H4 (cell line): ENCODE measurements at regions not wholly inside any gene's neighbourhood (a gene's known extent, or its start where the extent isn't known, plus 50 kb on each side); places are given as distances from the start of the nearest gene placed in this dataset.

Experiments
- DNase-seq: peaks from one replicate; pipeline ENCODE4 v3.0.0-alpha.2; 2015; ENCODE audit warnings: low spot score

DNA sequence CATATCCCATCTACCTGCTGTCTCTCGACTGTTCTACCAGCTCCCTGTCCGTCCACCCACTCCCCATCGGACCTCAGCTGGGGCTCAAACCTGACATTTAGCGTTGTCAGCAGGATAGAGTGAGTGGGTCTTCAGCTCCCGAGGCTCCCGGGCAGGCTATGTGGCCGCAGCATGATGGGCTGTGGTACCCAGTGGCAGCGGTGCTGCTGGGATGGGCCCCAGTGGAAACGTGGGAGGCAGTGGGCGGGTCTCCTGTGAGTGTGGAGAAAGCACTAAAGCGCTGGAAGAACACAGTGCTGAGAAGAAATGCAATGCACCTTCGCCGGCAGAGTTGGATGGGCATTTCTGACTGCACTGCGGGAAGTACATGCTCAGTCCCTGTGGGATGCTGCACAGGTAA is 204.8 kb upstream of the SYT4 start:
- DNase-seq: no peak

DNA sequence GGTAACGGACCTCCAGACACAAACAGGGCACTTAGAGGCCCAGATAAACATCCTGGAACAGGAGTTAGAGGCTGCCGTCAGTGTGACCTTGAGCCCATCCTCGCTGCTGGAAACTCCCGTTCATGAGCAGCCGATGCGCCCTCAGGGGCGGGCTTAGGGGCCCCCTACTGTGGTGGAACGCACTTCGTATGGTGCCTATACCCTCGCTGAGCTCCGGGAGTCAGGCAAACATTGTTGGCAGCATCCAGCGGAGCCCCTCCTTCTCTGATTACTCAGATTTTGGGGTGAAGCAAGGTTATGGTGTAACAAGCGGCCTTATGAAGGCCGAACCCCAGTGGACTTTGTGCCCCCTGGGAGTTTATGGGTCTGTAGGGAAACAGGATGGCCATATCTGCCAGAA is 205.3 kb upstream of the SYT4 start:
- DNase-seq: no peak

DNA sequence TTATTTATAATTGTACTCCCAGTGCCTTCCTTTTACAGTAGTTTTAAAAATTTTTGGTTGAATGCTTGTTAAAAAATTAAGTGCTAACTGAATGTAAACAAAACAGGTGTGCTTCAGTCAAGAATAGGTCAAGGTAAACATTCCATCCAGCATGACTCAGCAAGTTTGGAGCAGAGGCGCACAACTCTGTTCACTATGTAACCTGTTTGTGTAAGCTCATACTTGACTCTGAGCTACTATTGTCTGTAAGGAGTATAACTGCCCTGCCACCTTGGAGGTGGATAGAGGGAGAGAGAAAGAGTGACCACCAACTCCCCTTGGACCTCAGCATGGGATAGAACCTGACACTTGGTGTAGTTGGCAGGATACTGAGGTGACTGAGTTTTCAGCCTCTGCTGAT is 207.4 kb upstream of the SYT4 start:
- no peak for DNase-seq

DNA sequence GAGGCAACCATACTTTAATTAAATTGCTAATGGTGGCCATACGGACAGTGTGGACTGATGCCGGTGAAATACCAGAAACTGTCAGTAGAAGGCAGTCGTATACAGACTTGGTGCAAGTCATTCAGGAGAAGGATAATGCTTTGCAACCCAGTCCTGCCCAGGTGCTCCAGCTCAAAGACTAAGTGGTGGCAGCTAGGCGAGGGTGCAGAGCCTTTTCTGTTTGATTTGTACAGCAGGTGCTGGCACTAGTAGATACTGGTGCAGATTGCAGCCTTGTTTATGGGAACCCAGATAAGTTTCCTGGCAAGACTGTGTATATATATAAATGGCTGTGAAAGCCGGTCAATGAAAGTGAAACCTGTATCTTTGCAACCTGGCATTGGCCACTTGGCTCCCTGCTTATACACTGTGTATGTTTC is 208.3 kb upstream of the SYT4 start:
- DNase-seq: no peak

DNA sequence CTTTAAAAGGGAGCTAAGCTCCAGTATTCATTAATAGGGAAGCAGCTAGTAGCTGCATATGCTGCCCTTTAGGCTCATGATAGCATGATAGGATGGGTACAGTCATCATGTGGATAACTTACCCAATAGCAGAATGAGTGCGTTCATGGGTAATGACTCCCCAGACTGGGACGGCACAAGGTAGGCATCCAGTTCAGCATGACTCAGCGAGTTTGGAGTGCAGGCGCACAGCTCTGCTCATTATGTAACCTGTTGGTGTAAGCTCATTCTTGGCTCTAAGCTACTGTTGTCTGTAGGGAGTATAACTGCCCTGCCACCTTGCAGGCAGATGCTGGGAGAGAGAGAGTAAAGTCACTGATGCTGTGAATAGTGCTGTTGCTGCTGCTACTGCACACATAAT is 209.2 kb upstream of the SYT4 start:
- peak; percentile 65 for DNase-seq

DNA sequence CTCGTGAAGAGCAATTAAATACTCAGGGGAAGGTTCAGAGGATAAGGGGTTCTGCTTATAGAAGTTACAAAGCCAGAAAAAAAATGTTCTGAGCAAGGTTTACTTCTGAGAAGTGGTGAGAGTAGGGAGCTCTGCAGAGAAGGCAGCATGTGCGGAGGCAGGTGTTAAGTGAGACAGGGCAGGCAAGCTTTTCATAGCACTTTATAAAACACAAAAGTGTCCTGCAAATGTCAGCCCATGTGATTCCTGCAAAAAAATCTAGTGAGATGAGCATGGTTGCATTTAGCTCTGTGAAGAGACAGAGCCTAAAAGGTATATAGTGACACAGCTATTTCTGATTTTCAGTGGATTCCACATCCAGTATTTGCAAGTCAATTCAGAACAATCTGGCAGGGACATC is 223.8 kb upstream of the SYT4 start:
- no peak for DNase-seq

DNA sequence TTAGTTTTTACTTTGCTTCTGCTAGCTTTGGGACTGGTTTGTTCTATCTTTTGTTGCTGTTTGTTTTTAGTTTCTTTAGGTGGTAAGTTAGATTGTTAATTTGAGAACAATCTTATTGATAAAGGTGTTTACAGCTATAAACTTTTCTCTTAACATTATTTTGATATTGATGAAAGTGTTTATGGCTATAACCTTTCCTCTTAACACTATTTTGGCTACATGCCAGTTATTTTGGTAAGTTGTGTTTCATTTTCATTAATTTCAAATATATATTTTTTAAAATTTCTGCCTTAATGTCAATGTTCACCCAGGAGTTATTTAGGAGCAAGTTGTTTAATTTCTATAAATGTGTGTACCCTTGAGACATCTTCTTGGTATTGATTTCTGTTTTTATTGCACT is 229.6 kb upstream of the SYT4 start:
- DNase-seq: no peak

DNA sequence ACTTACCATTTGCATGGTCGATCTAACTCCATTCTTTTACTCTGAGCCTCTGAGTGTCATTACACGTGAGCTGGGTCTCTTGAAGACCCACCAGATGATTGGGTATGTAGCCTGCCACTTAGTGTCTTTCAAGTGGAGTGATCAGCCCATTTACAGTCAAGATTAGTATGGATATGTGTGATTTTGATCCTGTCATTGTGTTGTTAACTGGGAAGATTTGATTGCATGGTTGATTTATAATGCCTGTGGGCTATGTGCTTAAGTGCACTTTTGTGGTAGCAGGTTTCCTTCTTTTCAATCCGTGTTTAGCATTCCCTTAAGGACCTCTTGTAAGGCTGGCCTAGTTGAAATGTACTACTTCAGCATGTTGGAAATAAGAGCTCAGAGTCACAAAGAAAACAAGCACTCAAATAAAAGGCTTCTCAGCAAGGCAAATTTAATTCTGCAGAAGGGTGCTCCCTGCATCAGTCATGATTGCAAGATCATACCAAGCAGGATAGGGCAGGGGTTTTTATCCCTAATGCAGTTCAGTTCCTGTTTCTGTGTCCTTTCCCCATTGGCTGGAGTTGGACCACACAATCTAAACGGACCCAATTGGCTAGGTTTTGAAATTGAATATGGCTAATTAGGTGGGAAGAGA is 230.7 kb upstream of the SYT4 start:
- no peak for DNase-seq

DNA sequence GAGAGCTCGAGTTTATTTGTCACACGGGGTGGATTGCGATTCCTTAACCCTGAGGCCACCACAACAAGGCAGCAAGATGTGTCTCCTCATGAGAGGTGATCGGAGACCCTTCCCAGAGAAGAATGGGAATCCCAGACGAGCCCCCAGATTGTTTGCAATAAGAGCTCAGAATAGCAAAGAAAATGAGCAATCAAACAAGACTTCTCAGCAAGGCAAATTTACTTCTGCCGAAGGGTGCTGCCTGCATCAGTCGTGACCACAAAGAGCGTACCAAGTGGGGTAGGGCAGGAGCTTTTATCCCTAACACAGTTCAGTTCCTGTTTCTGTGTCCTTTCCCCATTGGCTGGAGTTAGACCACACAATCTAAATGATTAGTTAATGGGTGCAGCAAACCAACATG is 237.5 kb upstream of the SYT4 start:
- DNase-seq: no peak

DNA sequence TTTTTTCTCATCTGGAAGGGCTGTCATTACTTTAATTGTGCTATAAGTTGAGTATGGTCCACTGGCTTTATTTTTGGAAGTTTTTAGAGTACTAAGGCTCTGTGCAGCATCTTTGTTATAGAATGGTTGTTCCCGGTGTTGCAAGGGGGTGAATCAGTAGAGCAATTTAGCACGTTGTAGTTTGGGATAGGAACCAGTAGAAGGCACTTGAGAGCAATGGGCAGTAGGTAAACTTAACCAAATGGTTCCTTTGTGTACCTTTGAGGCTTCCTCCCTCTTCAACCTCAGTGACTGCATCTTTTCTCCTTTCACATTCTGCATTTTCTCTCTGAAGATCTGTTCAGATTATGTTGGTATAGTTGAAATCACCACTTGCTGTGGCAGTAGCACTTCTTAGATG is 238.2 kb upstream of the SYT4 start:
- no peak for DNase-seq

DNA sequence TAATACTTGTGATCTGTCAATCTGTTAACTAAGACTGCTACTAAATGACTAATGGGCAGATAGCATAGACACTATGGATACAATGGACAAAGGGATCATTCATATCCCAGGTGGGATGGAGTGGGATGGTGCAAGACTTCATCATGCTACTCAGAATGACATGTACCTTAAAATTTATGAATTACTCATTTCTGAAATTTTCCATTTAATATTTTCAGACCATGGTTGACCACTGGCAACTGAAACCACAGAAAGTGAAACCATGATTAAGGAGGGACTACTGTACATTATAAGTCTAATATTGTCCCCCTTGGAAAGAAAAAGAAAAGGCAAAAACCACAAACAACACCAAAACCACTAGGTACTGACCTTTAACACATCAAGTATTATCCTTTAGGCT is 247.0 kb upstream of the SYT4 start:
- no peak for DNase-seq

DNA sequence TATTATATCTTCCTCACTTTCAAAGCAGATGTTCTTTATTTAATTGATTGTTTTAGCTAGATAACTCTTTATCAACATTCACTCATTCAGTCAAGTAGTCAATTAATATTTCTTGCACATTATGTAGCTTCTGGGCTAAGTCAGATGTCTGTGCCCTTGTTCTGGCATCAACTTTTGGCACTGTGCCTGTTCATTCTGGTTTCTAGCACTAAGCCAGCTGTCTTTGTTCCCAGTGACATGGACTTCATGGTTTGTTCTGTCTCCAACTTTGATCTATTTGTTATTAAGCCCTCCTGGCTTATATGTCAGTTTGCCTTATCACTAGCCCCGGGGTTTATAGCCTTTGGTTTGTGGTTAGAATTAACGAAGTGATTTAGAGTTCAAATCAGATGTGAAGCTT is 247.9 kb upstream of the SYT4 start:
- no peak for DNase-seq

DNA sequence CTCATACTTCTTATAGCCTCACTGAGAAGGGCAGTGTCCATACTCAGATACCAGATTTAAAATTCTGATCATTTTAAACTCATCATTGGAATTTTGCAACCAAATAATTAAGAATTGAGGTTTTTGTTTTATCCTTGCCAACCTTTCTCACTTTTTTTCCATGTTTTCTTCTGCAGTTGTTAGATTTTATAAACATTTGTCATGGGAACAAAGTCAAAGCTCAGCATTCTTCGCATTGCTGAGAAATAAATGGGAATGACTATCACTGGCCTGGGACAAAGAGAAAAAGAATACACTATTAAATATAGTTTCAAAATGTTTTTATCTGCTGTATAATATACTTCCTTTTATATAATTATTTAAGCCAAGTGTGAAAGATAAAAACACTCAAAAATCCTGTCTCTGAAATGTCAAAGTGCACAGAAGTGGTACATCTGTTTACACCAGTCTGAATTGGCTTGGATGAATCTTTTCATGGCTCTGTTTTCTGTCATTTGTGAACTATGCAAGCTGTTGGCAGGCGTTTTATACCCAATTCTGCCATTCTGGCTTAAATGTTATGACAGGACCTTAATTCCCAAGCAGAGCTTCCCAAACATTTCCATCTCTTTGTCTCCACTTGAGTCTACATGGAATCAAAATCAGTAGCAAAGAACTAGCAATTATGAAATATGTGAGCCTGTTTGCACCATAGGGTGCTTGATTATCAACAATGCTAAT is 249.3 kb upstream of the SYT4 start:
- DNase-seq: no peak

DNA sequence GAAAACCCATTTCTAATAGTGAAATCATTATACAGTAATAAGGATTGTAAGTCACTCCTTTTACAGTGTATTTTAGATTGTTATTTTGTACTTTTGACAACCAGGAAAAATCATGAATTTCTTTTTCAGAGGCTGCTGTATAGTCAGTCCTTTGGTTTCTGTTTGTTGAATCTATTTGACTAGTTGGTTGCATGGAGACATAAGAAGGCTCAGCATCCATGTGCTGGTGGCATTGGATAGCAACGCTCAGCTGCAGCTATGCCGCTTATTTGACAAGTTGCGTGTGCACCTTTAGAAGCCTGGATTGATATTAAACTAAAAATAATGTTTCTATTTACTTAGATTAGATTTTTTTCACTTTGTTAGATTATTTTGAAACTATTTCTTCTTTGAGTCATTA is 254.1 kb upstream of the SYT4 start:
- no peak for DNase-seq

DNA sequence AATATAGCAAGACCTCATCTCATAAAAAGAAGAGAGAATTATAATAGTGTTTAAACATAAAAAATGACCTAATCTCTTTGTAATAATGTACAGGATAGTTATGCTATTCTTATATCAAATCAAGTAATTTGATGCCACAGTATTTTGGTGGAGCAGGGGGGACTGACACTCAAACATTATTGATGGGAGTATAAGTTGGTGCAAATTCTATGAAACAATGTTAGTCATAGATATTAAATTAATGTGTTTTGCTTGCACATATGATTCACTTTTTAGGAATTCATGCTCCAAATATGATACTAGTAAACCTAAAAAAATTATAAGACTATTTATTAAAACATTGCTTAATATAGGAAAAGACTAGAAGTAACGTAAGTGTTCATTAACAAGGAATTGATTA is 256.1 kb upstream of the SYT4 start:
- no peak for DNase-seq

DNA sequence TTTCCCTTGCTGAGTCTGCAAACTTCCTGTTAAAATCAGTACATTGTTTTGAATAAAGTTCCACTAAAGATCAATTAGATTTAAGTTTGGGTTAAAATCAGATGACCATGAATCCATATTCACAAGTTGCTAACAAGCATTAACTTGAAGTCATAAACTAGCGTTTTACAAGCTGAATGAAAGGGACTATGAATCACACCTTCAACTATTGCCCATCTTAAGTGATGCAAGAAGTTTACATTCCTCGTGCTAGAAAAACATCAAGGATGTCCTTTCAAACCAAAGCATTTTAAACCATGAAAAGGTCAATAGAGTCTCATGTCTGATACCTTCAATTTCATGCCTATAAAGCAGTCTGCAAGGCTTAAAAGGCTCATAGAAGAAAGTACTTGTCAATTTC is 257.2 kb upstream of the SYT4 start:
- DNase-seq: no peak

DNA sequence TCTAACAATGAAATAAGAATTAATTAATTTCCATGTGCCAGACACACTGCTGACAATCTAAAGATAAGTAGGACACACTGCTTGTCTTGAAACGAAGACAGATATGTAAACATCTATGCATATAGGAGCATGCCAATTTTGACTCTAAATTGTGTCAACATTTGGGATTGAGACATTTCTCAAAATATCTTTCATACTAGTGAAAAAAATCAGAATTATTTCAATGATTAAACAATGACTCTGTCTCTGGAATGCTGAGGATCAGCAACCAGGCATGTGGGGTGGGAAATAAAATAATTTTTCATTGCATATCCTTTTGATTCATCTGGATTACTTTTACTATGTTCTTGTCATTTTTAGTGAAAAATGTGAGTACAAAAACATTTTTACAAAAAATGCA is 262.6 kb upstream of the SYT4 start:
- DNase-seq: no peak

DNA sequence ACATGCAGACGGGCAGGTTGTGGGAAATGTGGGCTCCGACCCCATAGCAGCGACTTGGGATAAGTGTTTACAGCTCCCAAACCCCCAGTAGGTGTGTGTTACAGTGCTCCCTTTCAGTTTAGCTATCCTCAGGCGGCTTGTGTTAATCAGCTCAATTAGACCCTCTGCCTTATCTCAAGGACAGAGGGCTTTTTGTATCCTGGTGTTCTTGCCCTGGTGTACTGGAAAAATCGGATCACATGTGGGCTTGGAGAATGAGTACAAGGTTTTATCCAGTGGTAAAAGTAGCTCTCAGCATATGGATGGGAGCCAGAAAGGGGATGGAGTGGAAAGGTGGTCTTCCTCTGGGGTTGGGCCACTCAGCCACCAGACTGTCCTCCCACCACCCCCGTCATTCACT is 264.7 kb upstream of the SYT4 start:
- no peak for DNase-seq

DNA sequence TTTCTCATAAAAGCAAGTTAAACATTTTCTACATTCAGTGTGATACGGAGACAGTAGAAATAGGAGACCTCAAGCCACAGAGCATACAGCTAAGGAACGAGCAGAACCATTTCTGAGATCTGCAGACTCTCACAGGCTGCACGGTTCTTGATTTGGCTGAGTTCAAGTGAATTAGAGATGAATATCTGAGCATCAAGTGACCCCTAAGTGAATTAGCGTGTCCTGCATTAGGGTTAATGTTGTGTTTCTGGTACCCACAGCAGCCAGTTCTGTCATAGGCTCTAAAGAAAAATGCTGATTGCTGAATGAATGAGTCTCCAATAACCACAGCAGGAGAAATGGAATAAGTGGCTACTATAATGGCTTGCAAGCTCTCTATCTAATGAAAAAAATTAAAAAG is 265.9 kb upstream of the SYT4 start:
- DNase-seq: no peak

DNA sequence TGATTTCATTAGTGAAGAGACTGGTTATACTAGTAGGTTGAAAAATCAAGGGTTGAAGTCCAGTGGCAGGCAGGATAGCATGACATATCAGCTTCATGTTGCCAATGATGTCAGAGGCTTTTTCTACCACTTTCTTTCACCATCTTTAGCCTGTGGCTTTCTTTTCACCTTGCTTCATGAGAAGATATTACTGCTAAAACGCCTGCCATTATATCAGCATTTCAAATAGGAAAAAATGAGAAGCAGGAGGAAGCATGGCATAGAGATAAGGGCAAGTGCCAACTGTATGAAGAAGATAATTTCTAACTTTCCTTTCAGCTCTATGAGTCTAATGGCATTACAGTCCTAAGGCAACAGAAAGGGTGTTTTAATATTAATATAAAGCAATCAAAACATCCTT is 270.2 kb upstream of the SYT4 start:
- DNase-seq: no peak

DNA sequence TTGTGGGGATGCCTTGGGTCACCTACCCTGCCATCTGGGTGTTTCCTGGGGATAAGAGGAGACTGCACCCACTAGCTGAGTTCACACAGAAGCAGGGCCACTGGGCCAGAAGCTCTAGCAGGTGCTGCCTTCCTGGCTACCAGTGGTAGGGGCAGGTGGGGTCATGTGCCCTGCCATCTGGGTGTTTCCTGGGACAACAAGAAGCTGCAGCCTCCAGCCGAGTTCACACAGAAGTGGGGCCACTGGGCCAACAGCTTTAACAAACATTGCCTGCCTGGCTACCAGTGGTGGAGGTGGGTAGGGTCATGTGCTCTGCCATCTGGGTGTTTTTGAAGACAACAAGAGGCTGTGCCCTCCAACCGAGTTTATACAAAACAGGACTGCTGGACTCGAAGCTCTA is 282.2 kb upstream of the SYT4 start:
- no peak for DNase-seq

DNA sequence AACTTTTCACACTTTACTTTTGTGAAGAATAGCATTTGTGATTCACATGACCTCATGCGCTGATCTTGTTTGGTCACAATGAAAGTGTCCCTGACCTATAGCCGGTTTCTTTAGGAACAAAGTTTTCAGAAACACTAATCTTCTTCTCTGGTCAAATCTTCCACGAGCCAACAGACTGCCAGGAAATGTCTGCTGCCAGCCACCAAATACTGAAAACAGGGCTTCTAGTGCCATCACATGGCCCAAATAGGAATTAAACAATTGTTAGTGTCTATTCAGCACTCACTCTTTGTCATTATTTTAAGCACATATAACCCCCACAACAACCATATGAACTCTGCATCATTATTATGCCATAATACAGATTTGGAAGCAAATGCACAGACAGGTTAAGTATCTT is 286.5 kb upstream of the SYT4 start:
- peak; percentile 65 for DNase-seq

DNA sequence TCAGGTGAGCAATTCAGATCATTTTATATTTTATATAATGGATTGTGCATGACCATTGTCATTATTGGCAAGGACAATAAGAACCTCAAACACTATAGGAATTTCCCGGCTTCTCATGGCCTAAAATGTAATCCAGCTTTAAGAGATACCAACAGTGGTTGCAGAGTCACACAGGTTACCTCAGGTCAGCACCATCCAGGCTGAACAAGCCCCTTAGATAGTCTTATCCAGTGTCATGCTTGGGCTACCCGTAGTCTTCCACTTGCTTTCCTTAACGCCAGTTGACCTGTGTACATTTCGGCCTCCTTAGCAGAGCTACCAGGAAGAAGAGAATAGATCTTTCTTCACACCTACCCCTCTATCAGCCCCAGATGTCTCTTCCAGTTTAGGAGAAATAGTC is 293.3 kb upstream of the SYT4 start:
- no peak for DNase-seq

DNA sequence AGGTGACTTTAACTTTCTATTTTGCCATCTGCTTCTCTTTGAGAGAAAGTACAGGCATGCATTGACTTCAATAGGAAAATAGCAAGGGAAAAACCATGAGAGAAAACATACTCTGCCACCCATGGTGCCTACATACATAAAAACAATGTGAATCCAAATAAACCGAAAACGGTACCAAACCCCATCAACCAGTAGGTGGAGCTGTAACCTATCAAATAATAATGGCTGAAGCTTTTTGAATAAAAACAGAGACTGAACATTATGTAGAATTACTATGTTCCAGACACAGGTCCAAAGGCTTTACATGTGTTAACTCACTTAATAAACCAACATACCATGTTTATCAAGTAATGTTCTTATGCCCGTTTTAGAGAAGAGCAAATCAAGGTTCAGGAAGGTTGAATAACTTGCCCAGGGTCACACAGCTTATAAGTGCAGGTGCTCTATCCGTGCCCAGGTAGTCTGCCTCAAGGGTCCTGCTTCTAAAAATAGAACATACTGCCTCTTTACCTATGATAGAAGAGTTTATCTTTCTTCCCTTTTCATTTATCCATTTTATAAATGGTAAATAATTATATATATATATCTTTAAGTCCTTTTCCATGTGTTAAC is 293.9 kb upstream of the SYT4 start:
- DNase-seq: peak; percentile 29
